ENCODE measurements at regions not wholly inside any gene's neighbourhood (a gene's known extent, or its start where the extent isn't known, plus 50 kb on each side); places are given as distances from the start of the nearest gene placed in this dataset.

DNA sequence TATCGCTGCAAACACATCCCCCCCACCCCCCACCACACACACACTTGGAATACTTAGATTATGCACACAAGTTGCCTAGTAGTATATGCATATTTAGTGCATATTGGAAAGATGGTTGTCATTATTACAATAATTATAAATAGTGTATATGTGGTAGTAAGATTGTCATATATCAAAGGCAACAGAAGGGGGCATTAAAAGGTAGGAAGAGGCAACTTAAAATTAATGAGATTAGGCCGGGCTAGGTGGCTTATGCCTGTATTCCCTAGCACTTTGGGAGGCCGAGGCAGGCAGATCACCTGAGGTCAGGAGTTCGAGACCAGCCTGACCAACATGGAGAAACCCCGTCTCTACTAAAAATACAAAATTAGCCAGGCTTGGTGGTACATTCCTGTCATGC is 52.1 kb downstream of the GSC start:
- Histone ChIP-seq H3K4me1 (no peaks in the 10 kb centered on the region), H3K9me3 (no peaks in the 10 kb centered on the region), H3K36me3 (ENCODE audit: insufficient read depth in 1 of 2, low read depth in 1 of 2) (no peaks in the 10 kb centered on the region), H3K27me3 (ENCODE audit: insufficient read depth in 3 of 3, low read length in 2 of 3) (peaks cover 0 to 2% (median 0%) of the 10 kb centered on the region in 3 donors), H3K27ac (no peak overlapping the region), H3K4me3 (no peak overlapping the region)
- DNase-seq (no peak), ATAC-seq (no peak)
- intact Hi-C loops (cut with DNase I) = no loop called here
- WGBS, 3 donors = 74 to 89% (median 78%) methylated on average over 5 of the region's 5 CpGs
- TF ChIP-seq, protein P1, sequence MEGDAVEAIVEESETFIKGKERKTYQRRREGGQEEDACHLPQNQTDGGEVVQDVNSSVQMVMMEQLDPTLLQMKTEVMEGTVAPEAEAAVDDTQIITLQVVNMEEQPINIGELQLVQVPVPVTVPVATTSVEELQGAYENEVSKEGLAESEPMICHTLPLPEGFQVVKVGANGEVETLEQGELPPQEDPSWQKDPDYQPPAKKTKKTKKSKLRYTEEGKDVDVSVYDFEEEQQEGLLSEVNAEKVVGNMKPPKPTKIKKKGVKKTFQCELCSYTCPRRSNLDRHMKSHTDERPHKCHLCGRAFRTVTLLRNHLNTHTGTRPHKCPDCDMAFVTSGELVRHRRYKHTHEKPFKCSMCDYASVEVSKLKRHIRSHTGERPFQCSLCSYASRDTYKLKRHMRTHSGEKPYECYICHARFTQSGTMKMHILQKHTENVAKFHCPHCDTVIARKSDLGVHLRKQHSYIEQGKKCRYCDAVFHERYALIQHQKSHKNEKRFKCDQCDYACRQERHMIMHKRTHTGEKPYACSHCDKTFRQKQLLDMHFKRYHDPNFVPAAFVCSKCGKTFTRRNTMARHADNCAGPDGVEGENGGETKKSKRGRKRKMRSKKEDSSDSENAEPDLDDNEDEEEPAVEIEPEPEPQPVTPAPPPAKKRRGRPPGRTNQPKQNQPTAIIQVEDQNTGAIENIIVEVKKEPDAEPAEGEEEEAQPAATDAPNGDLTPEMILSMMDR (IDR thresholded peaks at IDR 0.05) = no peak

DNA sequence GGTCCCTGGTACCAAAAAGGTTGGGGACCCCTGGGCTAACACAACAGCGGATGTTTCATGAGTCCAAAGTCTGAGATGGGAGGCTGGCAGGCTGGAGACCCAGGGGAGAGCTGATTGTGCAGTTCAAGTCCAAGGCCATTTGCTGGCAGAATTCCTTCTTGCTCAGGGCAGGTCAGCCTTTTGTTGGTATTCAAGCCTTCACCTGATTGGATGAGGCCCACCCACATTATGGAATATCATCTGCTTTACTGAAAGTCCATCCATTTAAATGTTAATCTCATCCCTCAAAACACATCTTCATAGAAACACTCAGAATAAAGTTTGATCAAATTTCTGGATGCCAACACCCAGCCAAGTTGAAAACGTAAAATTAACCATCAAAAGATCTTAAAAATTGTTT is 52.9 kb downstream of the GSC start:
- WGBS, 3 donors = 63 to 95% (median 91%) methylated on average over 2 of the region's 2 CpGs

DNA sequence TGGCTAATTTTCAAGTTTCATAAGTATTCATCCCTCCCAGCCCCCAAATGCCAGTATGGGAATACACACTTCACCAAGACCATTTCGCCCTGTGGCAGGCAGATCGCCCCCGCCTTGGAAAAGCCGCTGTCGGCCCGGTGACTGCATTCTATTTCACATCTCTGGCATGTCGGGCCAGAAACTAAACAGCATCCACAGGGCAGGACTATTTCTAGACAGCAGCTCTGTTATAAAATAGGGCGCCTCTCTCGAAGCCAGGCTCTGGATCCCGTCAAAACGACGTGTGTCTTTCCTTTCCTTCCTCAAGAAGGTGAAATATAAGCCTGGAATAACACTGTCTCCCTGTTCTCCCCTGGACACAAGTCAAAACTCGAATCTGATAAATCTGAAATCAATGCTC is 56.8 kb downstream of the GSC start:
- DNase-seq (no peak), ATAC-seq (no peak)
- H3K9me3 ChIP-seq = no peaks in the 10 kb centered on the region
- H3K27ac ChIP-seq = no peak overlapping the region
- intact Hi-C loops (cut with DNase I) = no loop called here
- H3K4me3 ChIP-seq = no peak overlapping the region
- no peaks in the 10 kb centered on the region for H3K4me1 ChIP-seq
- WGBS, 3 donors = 62 to 70% (median 69%) methylated on average over 13 of the region's 13 CpGs
- H3K36me3 ChIP-seq (ENCODE audit: insufficient read depth in 1 of 2, low read depth in 1 of 2) = no peaks in the 10 kb centered on the region
- TF ChIP-seq, protein P1 (IDR thresholded peaks at IDR 0.05) = no peak
- H3K27me3 ChIP-seq (ENCODE audit: insufficient read depth in 3 of 3, low read length in 2 of 3) = peaks cover 0 to 4% (median 2%) of the 10 kb centered on the region in 3 donors

More for the DNA sequence above, 52.9 kb downstream of the GSC start:
- DNase-seq (no peak), ATAC-seq (no peak)
- Histone ChIP-seq H3K4me3 (no peak overlapping the region), H3K36me3 (ENCODE audit: insufficient read depth in 1 of 2, low read depth in 1 of 2) (no peaks in the 10 kb centered on the region), H3K9me3 (no peaks in the 10 kb centered on the region), H3K4me1 (no peaks in the 10 kb centered on the region), H3K27ac (no peak overlapping the region), H3K27me3 (ENCODE audit: insufficient read depth in 3 of 3, low read length in 2 of 3) (peaks cover 0 to 2% (median 0%) of the 10 kb centered on the region in 3 donors)
- intact Hi-C loops (cut with DNase I) = no loop called here
- TF ChIP-seq, protein P1 (IDR thresholded peaks at IDR 0.05) = no peak

DNA sequence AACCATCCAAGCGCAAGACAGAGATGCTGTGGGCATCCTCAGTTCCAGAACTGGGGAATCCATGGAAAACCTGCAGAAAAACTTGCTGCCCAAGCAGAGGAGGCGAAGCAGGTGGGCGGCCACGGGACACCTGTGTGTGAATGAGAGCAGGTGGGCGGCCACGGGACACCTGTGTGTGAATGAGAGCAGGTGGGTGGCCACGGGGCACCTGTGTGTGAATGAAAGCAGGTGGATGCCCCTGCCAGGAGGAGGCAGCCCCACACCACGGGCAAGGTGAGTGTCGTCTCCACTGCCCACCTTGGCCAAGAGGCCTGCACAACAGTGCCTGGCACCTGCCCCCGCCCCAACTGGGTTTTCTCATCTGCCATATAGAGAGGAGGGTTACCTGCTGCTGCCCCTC is 59.2 kb downstream of the GSC start:
- intact Hi-C loops (cut with DNase I) = no loop called here
- H3K36me3 ChIP-seq (ENCODE audit: insufficient read depth in 1 of 2, low read depth in 1 of 2) = no peaks in the 10 kb centered on the region
- H3K4me3 ChIP-seq = no peak overlapping the region
- H3K9me3 ChIP-seq = no peaks in the 10 kb centered on the region
- ATAC-seq (no peak), DNase-seq (no peak)
- TF ChIP-seq, protein P1 (IDR thresholded peaks at IDR 0.05) = no peak
- 74 to 82% (median 80%) methylated on average over 10 of the region's 10 CpGs for WGBS, 3 donors
- H3K4me1 ChIP-seq = no peaks in the 10 kb centered on the region
- peaks cover 0 to 10% (median 0%) of the 10 kb centered on the region in 3 donors for H3K27me3 ChIP-seq (ENCODE audit: insufficient read depth in 3 of 3, low read length in 2 of 3)
- no peak overlapping the region for H3K27ac ChIP-seq

DNA sequence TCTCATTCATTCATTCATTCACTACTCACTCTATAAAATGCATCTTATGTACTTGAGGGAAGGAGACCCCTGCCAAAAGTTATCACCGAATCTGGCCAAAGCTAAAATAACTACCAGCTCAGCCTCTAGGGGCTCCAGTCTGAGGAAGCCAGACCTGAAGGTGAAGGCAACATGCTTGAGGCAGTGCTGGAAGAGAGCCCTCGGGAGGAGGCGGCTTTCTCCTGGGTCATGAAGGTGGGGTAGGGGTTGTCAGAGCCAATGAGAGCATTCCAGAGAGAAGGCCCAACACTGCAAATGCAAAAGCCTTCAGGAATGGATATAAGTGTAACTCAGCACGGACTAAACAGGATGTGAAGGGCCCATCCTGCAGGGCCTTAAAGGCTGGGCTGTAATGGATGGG is 62.4 kb downstream of the GSC start:
- Histone ChIP-seq H3K27ac (no peak overlapping the region), H3K9me3 (no peaks in the 10 kb centered on the region), H3K4me3 (no peak overlapping the region), H3K36me3 (ENCODE audit: insufficient read depth in 1 of 2, low read depth in 1 of 2) (no peaks in the 10 kb centered on the region), H3K4me1 (no peaks in the 10 kb centered on the region), H3K27me3 (ENCODE audit: insufficient read depth in 3 of 3, low read length in 2 of 3) (peaks cover 0 to 10% (median 0%) of the 10 kb centered on the region in 3 donors)
- no peak for ATAC-seq
- TF ChIP-seq, protein P1 (IDR thresholded peaks at IDR 0.05) = no peak
- WGBS, 3 donors = 39 to 46% (median 45%) methylated on average over 4 of the region's 4 CpGs
- no peak for DNase-seq
- intact Hi-C loops (cut with DNase I) = no loop called here
